ENCODE measurements at regions not wholly inside any gene's neighbourhood (a gene's known extent, or its start where the extent isn't known, plus 50 kb on each side); places are given as distances from the start of the nearest gene placed in this dataset.

- no peak for TF ChIP-seq CTCF (IDR thresholded peaks at IDR 0.05; ENCODE audit: control insufficient read depth, extremely low read depth, insufficient read depth)
- no peak for DNase-seq (ENCODE audit: low read depth)
- no peak overlapping the region for H3K4me3 ChIP-seq (ENCODE audit: low read depth, low read length)
Observed at GRCh38 chr15:57782731-57783130, 76.2 kb downstream of the POLR2M start.

GRCh38 chr15:57784081-57784511 lies 77.6 kb downstream of the POLR2M start:
- no peak for TF ChIP-seq CTCF (IDR thresholded peaks at IDR 0.05; ENCODE audit: control insufficient read depth, extremely low read depth, insufficient read depth)
- DNase-seq (ENCODE audit: low read depth), result no peak
- H3K4me3 ChIP-seq (ENCODE audit: low read depth, low read length), result no peak overlapping the region

GRCh38 chr15:57785039-57785438 lies 78.5 kb downstream of the POLR2M start:
- no peak overlapping the region for H3K4me3 ChIP-seq (ENCODE audit: low read depth, low read length)
- TF ChIP-seq CTCF (IDR thresholded peaks at IDR 0.05; ENCODE audit: control insufficient read depth, extremely low read depth, insufficient read depth), result no peak
- DNase-seq (ENCODE audit: low read depth), result peak; percentile 52

GRCh38 chr15:57785959-57786358 lies 79.4 kb downstream of the POLR2M start:
- DNase-seq (ENCODE audit: low read depth), result no peak
- no peak for TF ChIP-seq CTCF (IDR thresholded peaks at IDR 0.05; ENCODE audit: control insufficient read depth, extremely low read depth, insufficient read depth)
- H3K4me3 ChIP-seq (ENCODE audit: low read depth, low read length), result no peak overlapping the region

- no peak overlapping the region for H3K4me3 ChIP-seq (ENCODE audit: low read depth, low read length)
- no peak for DNase-seq (ENCODE audit: low read depth)
- no peak for TF ChIP-seq CTCF (IDR thresholded peaks at IDR 0.05; ENCODE audit: control insufficient read depth, extremely low read depth, insufficient read depth)
Observed at GRCh38 chr15:57789225-57789624, 82.7 kb downstream of the POLR2M start.

- DNase-seq (ENCODE audit: low read depth), result no peak
- TF ChIP-seq CTCF (IDR thresholded peaks at IDR 0.05; ENCODE audit: control insufficient read depth, extremely low read depth, insufficient read depth), result no peak
- H3K4me3 ChIP-seq (ENCODE audit: low read depth, low read length), result no peak overlapping the region
Observed at GRCh38 chr15:57792724-57793449, 86.4 kb downstream of the POLR2M start.

- no peak for DNase-seq (ENCODE audit: low read depth)
- H3K4me3 ChIP-seq (ENCODE audit: low read depth, low read length), result no peak overlapping the region
- TF ChIP-seq CTCF (IDR thresholded peaks at IDR 0.05; ENCODE audit: control insufficient read depth, extremely low read depth, insufficient read depth), result no peak
Observed at GRCh38 chr15:57795261-57795660, 88.7 kb downstream of the POLR2M start.
